Superior temporal gyrus (tissue), 1 donor: ENCODE measurements at regions not wholly inside any gene's neighbourhood (a gene's known extent, or its start where the extent isn't known, plus 50 kb on each side); places are given as distances from the start of the nearest gene placed in this dataset.

ENCODE experiments used
- DNase-seq: peaks from one replicate; pipeline ENCODE4 v3.0.0-alpha.2; 2016; ENCODE audit errors: extremely low spot score

GRCh38 chr3:144375088-144375487, 403.5 kb downstream of the DIPK2A start:
- DNase-seq = no peak

DNA sequence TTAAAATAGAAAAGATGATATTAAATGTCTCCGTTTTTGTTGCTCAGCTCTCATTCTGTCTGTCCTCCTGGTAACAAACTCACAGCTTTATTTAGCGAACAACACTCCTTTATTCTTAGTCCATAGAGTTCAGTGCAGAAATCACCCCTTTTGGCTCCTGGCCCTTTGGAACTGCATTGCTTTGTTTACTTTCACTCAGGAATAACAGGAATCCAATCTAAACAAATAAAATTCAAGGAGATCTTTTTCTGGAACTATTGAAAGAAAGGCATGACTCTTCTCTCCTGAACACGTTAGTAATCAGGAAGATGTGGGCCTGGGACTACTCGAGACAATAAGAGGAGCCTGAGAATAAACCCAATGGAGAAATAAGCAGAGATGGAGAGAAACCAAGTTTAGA, 409.2 kb downstream of the DIPK2A start:
- peak; percentile 88 for DNase-seq

- no peak for DNase-seq
Observed at GRCh38 chr3:144381607-144382006, 410.0 kb downstream of the DIPK2A start.

DNA sequence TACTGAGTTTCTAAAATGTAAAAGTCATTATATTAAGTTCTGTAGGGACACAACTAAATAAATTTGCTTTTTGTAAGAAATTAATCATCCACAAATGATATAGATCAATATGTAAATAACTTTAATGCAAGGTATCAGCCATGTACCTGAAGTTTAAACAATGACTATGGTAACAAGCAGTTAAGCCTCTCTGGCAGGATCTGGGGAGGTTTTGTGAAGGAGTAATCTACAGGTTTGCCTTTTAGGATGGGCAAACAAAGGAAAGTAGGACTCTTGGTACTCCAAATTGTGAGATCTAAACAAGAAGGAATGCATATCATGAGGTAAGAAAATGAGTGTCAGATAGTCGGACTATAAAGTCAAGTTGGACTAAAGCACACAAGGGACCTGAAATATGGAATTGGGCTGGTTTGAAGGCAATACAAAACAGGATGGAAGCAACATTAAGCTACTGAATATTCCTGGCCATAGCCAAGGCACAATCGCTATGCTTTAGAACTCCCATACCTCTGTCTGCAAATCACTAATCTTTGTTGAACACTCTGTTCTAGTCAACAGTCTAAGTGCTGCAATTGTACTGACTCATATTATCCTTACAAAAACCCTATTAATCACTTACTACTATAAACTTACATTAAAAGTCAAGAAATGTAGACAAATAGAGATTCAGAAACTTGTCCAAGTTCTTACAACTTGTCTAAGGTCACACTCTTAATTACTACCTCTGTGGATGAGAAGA, 412.8 kb downstream of the DIPK2A start:
- DNase-seq = no peak

GRCh38 chr3:144390786-144391185, 419.2 kb downstream of the DIPK2A start:
- DNase-seq = no peak

GRCh38 chr3:144391236-144391635, 419.6 kb downstream of the DIPK2A start:
- no peak for DNase-seq

- DNase-seq = no peak
Observed at GRCh38 chr3:144394032-144394431, 422.4 kb downstream of the DIPK2A start.

GRCh38 chr3:144402430-144402829, 430.8 kb downstream of the DIPK2A start:
- DNase-seq = no peak

GRCh38 chr3:144403040-144403457, 431.4 kb downstream of the DIPK2A start:
- no peak for DNase-seq

DNA sequence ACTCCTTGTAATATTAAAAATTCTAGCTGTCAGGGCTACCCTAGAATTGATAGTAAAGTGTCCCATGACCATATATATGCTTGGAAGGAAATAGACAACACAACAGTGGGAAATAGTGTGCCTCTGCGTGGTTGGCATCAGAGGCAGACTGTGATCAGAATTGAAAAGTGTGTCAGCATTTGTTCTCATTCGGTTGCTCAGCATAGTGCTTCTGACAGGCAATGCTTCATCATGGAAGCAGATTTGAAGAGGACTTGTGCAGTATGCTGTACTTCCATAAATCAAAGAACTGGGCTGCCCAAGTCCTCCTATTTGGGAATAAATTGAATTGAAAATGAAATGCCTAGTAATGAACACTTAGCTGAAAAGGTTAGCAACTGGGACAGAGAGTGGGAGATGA, 435.7 kb downstream of the DIPK2A start:
- DNase-seq = peak; percentile 59

- no peak for DNase-seq
Observed at GRCh38 chr3:144409319-144409718, 437.7 kb downstream of the DIPK2A start.

- DNase-seq = no peak
Observed at GRCh38 chr3:144413068-144413467, 441.4 kb downstream of the DIPK2A start.

GRCh38 chr3:144415492-144415891, 443.9 kb downstream of the DIPK2A start:
- DNase-seq = no peak

GRCh38 chr3:144424606-144425005, 453.0 kb downstream of the DIPK2A start:
- DNase-seq = no peak

DNA sequence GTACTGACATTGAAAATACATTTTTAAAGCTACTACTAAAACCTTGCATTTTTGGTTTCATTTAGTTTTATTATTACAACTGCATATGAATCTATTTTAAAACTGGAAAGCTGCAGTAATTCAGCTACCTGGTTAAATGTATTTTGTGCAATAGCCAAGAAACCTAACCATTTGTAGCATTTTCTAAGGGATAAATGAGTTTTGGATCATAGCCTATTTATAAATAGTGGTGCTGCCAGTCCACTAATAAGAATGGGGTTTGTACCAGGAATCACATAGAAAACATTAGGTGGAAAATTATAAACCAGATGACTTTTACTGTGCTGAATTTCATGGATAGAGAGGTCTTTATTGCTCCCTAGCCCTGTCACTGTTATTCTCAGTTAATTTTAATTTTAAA, 454.7 kb downstream of the DIPK2A start:
- no peak for DNase-seq

- no peak for DNase-seq
Observed at GRCh38 chr3:144426967-144427366, 455.3 kb downstream of the DIPK2A start.

DNA sequence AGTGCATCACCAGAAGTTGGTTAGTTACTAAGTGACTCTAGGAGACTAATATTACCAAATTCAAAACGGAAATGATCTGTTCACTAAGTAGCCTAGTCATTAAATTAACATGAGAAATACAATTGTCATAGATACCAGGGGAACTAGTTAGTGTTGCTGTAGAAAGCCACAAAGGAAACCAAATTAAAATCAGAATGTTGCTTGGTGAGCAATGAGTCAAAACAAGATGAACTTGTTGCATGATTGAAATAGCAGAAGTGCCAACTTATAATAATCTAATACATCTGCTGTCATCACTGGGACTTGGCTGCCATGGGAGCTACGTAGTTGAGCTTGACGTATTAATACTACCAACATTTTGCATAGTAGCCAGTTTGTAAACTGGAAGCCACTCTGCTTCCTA, 458.1 kb downstream of the DIPK2A start:
- no peak for DNase-seq

- no peak for DNase-seq
Observed at GRCh38 chr3:144431134-144431533, 459.5 kb downstream of the DIPK2A start.

DNA sequence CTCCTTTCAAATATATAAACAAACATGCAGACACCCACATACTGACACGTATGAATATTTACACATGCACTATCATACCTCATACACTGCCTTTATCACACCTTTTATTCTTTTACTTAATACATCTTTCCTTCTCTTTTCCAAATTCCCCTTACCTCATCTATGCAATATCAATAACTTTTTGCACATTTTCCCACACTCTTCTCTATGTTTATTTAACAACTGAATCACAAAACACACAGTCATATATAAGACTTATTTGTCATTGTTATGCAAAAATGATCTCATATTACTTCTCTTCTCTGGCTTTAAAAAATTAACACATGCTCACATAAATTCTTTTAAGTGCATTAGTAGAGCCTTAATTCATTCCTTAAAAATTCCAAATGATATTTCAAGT, 461.4 kb downstream of the DIPK2A start:
- no peak for DNase-seq

GRCh38 chr3:144437989-144438388, 466.4 kb downstream of the DIPK2A start:
- no peak for DNase-seq

DNA sequence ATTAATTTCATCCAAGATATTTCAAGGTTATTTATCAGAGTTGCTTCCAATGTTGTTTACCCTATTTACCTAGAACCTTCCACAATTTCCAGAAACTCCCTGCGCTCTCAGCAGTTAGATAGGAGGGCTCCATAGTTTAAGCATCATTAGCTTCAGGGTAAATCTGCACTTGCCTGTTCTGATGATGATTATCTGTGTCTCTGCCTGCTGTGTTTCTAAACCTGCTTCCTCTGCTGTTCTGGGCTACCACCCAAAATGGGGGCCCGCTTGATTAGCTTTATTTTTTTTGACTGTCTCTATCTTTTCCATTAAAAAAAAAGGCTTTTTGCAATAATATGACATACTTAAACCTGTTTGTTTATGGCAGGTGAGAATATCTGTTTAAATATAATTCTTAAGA, 472.4 kb downstream of the DIPK2A start:
- DNase-seq = no peak

GRCh38 chr3:144444546-144444945, 472.9 kb downstream of the DIPK2A start:
- no peak for DNase-seq

DNA sequence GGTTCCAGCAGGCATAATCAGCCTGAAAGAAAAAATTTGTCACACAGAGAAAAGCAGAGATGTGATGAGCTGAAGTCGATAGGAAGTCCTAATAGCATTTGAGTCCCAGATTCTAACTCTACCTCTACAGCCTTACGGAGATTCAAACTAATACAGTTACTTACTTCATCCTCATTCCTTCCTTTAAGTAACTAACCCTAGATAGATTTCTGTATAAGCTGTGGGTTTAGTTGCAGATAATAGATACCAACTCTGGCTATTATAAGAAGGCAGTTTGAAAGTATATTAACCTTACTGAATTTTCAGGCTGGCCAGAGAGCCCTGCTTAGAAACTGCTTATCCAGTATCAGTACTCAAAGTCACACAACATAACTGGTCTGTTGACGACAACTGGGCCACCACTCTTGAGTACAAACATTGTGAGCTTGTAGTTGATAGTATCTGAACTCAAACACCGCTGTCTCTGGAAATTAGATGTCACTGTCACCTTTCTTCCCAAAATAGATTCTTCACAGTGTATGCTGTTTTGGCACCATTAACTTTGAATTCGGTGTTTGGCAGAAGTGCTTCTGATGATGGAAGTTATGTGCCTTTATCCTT, 484.3 kb downstream of the DIPK2A start:
- DNase-seq = no peak

DNA sequence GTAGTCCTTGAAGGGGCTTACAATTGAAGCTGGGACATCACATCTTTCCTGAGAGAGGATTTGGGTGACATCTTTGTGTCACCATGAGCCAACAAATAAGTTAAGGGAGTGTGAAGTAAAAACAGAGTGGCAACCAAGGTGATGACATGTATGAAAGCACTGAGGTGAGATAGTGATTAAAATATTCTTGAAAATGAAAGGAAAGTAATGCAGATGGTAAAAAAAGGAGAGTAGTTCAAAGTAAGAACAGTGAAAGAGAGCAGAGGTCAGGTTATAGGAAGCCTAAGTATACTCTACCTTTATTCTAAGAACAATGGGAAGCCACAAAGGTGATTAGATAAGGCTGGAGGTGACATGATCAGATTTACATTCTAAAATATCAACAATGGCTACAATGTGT, 486.1 kb downstream of the DIPK2A start:
- no peak for DNase-seq
